ENCODE measurements at regions not wholly inside any gene's neighbourhood (a gene's known extent, or its start where the extent isn't known, plus 50 kb on each side); places are given as distances from the start of the nearest gene placed in this dataset.

GRCh38 chr22:48098243-48098920 is 1335.9 kb downstream of the TBC1D22A start:
- BruUV-seq (replicated peaks): no TSS peak
- no peaks in the 10 kb centered on the region for H3K79me2 ChIP-seq (ENCODE audit: insufficient read depth, low read length)
- DNase-seq (ENCODE audit: low read depth, low spot score) (no peak), ATAC-seq (no peak)
- ChIA-PET CTCF (no interaction called here), RAD21 (ENCODE audit: low non-redundant PET in 1 of 2, low total read pairs in 2 of 2, uncharacterized antibody in 2 of 2, unreplicated experiment in 2 of 2) (no interaction called here), POLR2A (no interaction called here)
- no peak overlapping the region for H2AFZ ChIP-seq (ENCODE audit: low read depth, low read length, poor library complexity, severe bottlenecking)
- H3K9me2 ChIP-seq (ENCODE audit: insufficient read depth): no peaks in the 10 kb centered on the region
- no peak overlapping the region for H3K4me3 ChIP-seq (replicated peaks in 1 of 2; ENCODE audit: low read depth in 1 of 2, low read length in 2 of 2)
- H3K27me3 ChIP-seq (ENCODE audit: insufficient read depth, low read length): peaks cover 10% of the 10 kb centered on the region; the same call in 1 of the 2 replicates
- no peaks in the 10 kb centered on the region for H3K36me3 ChIP-seq (ENCODE audit: control insufficient read depth in 1 of 2, insufficient read depth in 2 of 2, low read length in 2 of 2)
- no peak overlapping the region for H3K4me2 ChIP-seq (ENCODE audit: low read length)
- H3K9ac ChIP-seq (ENCODE audit: low read length): no peak overlapping the region
- H3K4me1 ChIP-seq (ENCODE audit: control insufficient read depth in 1 of 2, insufficient read depth in 2 of 2, low read length in 2 of 2): no peaks in the 10 kb centered on the region
- no peaks in the 10 kb centered on the region for H3K9me3 ChIP-seq (ENCODE audit: control insufficient read depth in 1 of 2, insufficient read depth in 1 of 2, low read depth in 1 of 2, low read length in 2 of 2)
- TF ChIP-seq CBX3 (IDR thresholded peaks at IDR 0.05; ENCODE audit: low read depth): no peak
- TF ChIP-seq ELF1 (IDR thresholded peaks at IDR 0.05; ENCODE audit: borderline replicate concordance, low read depth): no peak
- TF ChIP-seq MAX (IDR thresholded peaks at IDR 0.05): no peak
- no peak for TF ChIP-seq EGR1 (IDR thresholded peaks at IDR 0.05; ENCODE audit: low read depth)
- TF ChIP-seq SP1 (IDR thresholded peaks at IDR 0.05; ENCODE audit: low read depth): no peak
- no peak for TF ChIP-seq ZBTB33 (IDR thresholded peaks at IDR 0.05; ENCODE audit: extremely low read depth, insufficient replicate concordance, low read length)
- no peak for TF ChIP-seq SRF (IDR thresholded peaks at IDR 0.05; ENCODE audit: low read depth)
- TF ChIP-seq SIN3A (IDR thresholded peaks at IDR 0.05; ENCODE audit: low read depth): no peak
- no peak for TF ChIP-seq JUND (IDR thresholded peaks at IDR 0.05)
- TF ChIP-seq YY1 (IDR thresholded peaks at IDR 0.05; ENCODE audit: extremely low read depth, insufficient replicate concordance, low read depth, low read length): no peak
- no peak for TF ChIP-seq POLR2A (IDR thresholded peaks at IDR 0.05; ENCODE audit: borderline replicate concordance, extremely low read depth, insufficient read depth, insufficient read length)
- no peak for TF ChIP-seq ATF3 (IDR thresholded peaks at IDR 0.05)
- no peak overlapping the region for H3K27ac ChIP-seq (ENCODE audit: low read depth, low read length)
- no peaks in the 10 kb centered on the region for H4K20me1 ChIP-seq (ENCODE audit: insufficient read depth)
- intact Hi-C loops (cut with micrococcal nuclease): no loop called here
